Activated CD4-positive, alpha-beta T cell treated with anti-CD3 and anti-CD28 coated beads, Interleukin-2, amount 10 ng/mL, durations not matched to agents 7 days and 5 days (primary cell): ENCODE measurements at regions not wholly inside any gene's neighbourhood (a gene's known extent, or its start where the extent isn't known, plus 50 kb on each side); places are given as distances from the start of the nearest gene placed in this dataset.

Source experiments
- CTCF ChIA-PET: fragments of 350-600 bp; sonication (Branson Sonifier 250); formaldehyde crosslinking; loops from one replicate; lab custom pipeline; 2021; ENCODE audit warnings: antibody characterized with exemption; lab: Charles Lee
- POLR2A ChIA-PET: fragments of 350-600 bp; sonication (Branson Sonifier 250); formaldehyde crosslinking; loops from one replicate; lab custom pipeline; 2021; ENCODE audit warnings: antibody characterized with exemption; lab: Charles Lee
- DNase-seq: peaks from one replicate; pipeline ENCODE4 v3.0.0-alpha.2; 2020
- H3K27ac Mint-ChIP-seq: one replicate; pipeline ENCODE4 v1.8.0; 2021; ENCODE audit warnings: mild to moderate bottlenecking, moderate library complexity, mixed read lengths
- H3K27me3 Mint-ChIP-seq: one replicate; pipeline ENCODE4 v1.8.0; 2021; ENCODE audit warnings: mixed read lengths
- H3K36me3 Mint-ChIP-seq: one replicate; pipeline ENCODE4 v1.8.0; 2021; ENCODE audit warnings: low read depth, mixed read lengths
- H3K4me1 Mint-ChIP-seq: one replicate; pipeline ENCODE4 v1.8.0; 2021; ENCODE audit warnings: mixed read lengths
- H3K4me3 Mint-ChIP-seq: one replicate; pipeline ENCODE4 v1.8.0; 2021; ENCODE audit warnings: mild to moderate bottlenecking, moderate library complexity, mixed read lengths
- H3K9me3 Mint-ChIP-seq: one replicate; pipeline ENCODE4 v1.8.0; 2021; ENCODE audit warnings: mixed read lengths

GRCh38 chr5:97458851-97459250, 275.8 kb upstream of the RIOK2 start:
- Mint-ChIP-seq H3K27ac (no peak overlapping the region), H3K27me3 (no peaks in the 10 kb centered on the region), H3K4me3 (no peak overlapping the region), H3K4me1 (no peaks in the 10 kb centered on the region), H3K9me3 (no peaks in the 10 kb centered on the region), H3K36me3 (no peaks in the 10 kb centered on the region)
- DNase-seq: no peak
- ChIA-PET POLR2A (no interaction called here), CTCF (interaction anchor here (0.6 kb wide), 1 partner anchor 1338 kb away, joined by 5 read pairs; no protein-coding TSS in a partner anchor)

- ChIA-PET POLR2A (no interaction called here), CTCF (no interaction called here)
- Mint-ChIP-seq H3K27me3 (no peaks in the 10 kb centered on the region), H3K4me3 (no peak overlapping the region), H3K9me3 (no peaks in the 10 kb centered on the region), H3K4me1 (no peaks in the 10 kb centered on the region), H3K36me3 (no peaks in the 10 kb centered on the region), H3K27ac (no peak overlapping the region)
- no peak for DNase-seq
Observed at GRCh38 chr5:97471951-97472350, 288.9 kb upstream of the RIOK2 start.

GRCh38 chr5:97475847-97476246, 292.8 kb upstream of the RIOK2 start:
- DNase-seq: no peak
- H3K36me3 Mint-ChIP-seq: no peaks in the 10 kb centered on the region
- no peaks in the 10 kb centered on the region for H3K4me1 Mint-ChIP-seq
- no peaks in the 10 kb centered on the region for H3K27me3 Mint-ChIP-seq
- CTCF ChIA-PET: no interaction called here
- no peak overlapping the region for H3K4me3 Mint-ChIP-seq
- POLR2A ChIA-PET: no interaction called here
- no peak overlapping the region for H3K27ac Mint-ChIP-seq
- no peaks in the 10 kb centered on the region for H3K9me3 Mint-ChIP-seq

GRCh38 chr5:97476852-97477534, 293.9 kb upstream of the RIOK2 start:
- no peaks in the 10 kb centered on the region for H3K4me1 Mint-ChIP-seq
- ChIA-PET CTCF (no interaction called here), POLR2A (no interaction called here)
- no peak overlapping the region for H3K4me3 Mint-ChIP-seq
- no peak for DNase-seq
- H3K27me3 Mint-ChIP-seq: no peaks in the 10 kb centered on the region
- H3K9me3 Mint-ChIP-seq: no peaks in the 10 kb centered on the region
- H3K27ac Mint-ChIP-seq: no peak overlapping the region
- no peaks in the 10 kb centered on the region for H3K36me3 Mint-ChIP-seq

GRCh38 chr5:97478483-97478882, 295.4 kb upstream of the RIOK2 start:
- Mint-ChIP-seq H3K4me1 (no peaks in the 10 kb centered on the region), H3K9me3 (no peaks in the 10 kb centered on the region), H3K27ac (no peak overlapping the region), H3K36me3 (no peaks in the 10 kb centered on the region), H3K4me3 (no peak overlapping the region), H3K27me3 (no peaks in the 10 kb centered on the region)
- no peak for DNase-seq
- ChIA-PET CTCF (no interaction called here), POLR2A (no interaction called here)

- POLR2A ChIA-PET: no interaction called here
- no peak for DNase-seq
- CTCF ChIA-PET: interaction anchor here (1.7 kb wide), 1 partner anchor 10 kb away, joined by 3 read pairs; no protein-coding TSS in a partner anchor
- Mint-ChIP-seq H3K36me3 (no peaks in the 10 kb centered on the region), H3K9me3 (no peaks in the 10 kb centered on the region), H3K27me3 (no peaks in the 10 kb centered on the region), H3K27ac (no peak overlapping the region), H3K4me1 (no peaks in the 10 kb centered on the region), H3K4me3 (no peak overlapping the region)
Observed at GRCh38 chr5:97480313-97480712, 297.3 kb upstream of the RIOK2 start.

GRCh38 chr5:97488126-97488668, 305.1 kb upstream of the RIOK2 start:
- Mint-ChIP-seq H3K27ac (no peak overlapping the region), H3K36me3 (no peaks in the 10 kb centered on the region), H3K4me1 (no peaks in the 10 kb centered on the region), H3K9me3 (no peaks in the 10 kb centered on the region), H3K27me3 (no peaks in the 10 kb centered on the region), H3K4me3 (no peak overlapping the region)
- ChIA-PET POLR2A (no interaction called here), CTCF (interaction anchor here (0.6 kb wide), 1 partner anchor 15 kb away, joined by 5 read pairs; no protein-coding TSS in a partner anchor)
- no peak for DNase-seq

- H3K9me3 Mint-ChIP-seq: no peaks in the 10 kb centered on the region
- no peaks in the 10 kb centered on the region for H3K27me3 Mint-ChIP-seq
Observed at GRCh38 chr5:97489010-97489840, 306.2 kb upstream of the RIOK2 start.

GRCh38 chr5:97494465-97494864, 311.4 kb upstream of the RIOK2 start:
- Mint-ChIP-seq H3K36me3 (no peaks in the 10 kb centered on the region), H3K9me3 (no peaks in the 10 kb centered on the region), H3K4me1 (no peaks in the 10 kb centered on the region), H3K27me3 (no peaks in the 10 kb centered on the region), H3K4me3 (no peak overlapping the region), H3K27ac (no peak overlapping the region)
- no peak for DNase-seq
- POLR2A ChIA-PET: no interaction called here
- CTCF ChIA-PET: no interaction called here

More at GRCh38 chr5:97489010-97489840, 306.2 kb upstream of the RIOK2 start:
- POLR2A ChIA-PET: no interaction called here
- Mint-ChIP-seq H3K4me3 (no peak overlapping the region), H3K36me3 (no peaks in the 10 kb centered on the region), H3K4me1 (no peaks in the 10 kb centered on the region), H3K27ac (no peak overlapping the region)
- no peak for DNase-seq
- CTCF ChIA-PET: no interaction called here

GRCh38 chr5:97495301-97495700, 312.3 kb upstream of the RIOK2 start:
- no peak overlapping the region for H3K27ac Mint-ChIP-seq
- POLR2A ChIA-PET: no interaction called here
- H3K9me3 Mint-ChIP-seq: no peaks in the 10 kb centered on the region
- DNase-seq: no peak
- CTCF ChIA-PET: no interaction called here
- H3K4me1 Mint-ChIP-seq: no peaks in the 10 kb centered on the region
- no peak overlapping the region for H3K4me3 Mint-ChIP-seq
- H3K27me3 Mint-ChIP-seq: no peaks in the 10 kb centered on the region
- no peaks in the 10 kb centered on the region for H3K36me3 Mint-ChIP-seq

- no peaks in the 10 kb centered on the region for H3K4me1 Mint-ChIP-seq
Observed at GRCh38 chr5:97496037-97496436, 313.0 kb upstream of the RIOK2 start.

GRCh38 chr5:97498657-97499056, 315.6 kb upstream of the RIOK2 start:
- POLR2A ChIA-PET: no interaction called here
- no peaks in the 10 kb centered on the region for H3K4me1 Mint-ChIP-seq
- no peak for DNase-seq
- no peaks in the 10 kb centered on the region for H3K9me3 Mint-ChIP-seq
- no peaks in the 10 kb centered on the region for H3K27me3 Mint-ChIP-seq
- H3K27ac Mint-ChIP-seq: no peak overlapping the region
- no peaks in the 10 kb centered on the region for H3K36me3 Mint-ChIP-seq
- no peak overlapping the region for H3K4me3 Mint-ChIP-seq
- CTCF ChIA-PET: no interaction called here

More at GRCh38 chr5:97496037-97496436, 313.0 kb upstream of the RIOK2 start:
- CTCF ChIA-PET: no interaction called here
- Mint-ChIP-seq H3K36me3 (no peaks in the 10 kb centered on the region), H3K27me3 (no peaks in the 10 kb centered on the region), H3K27ac (no peak overlapping the region), H3K9me3 (no peaks in the 10 kb centered on the region), H3K4me3 (no peak overlapping the region)
- no peak for DNase-seq
- POLR2A ChIA-PET: no interaction called here

GRCh38 chr5:97499605-97500004, 316.6 kb upstream of the RIOK2 start:
- Mint-ChIP-seq H3K9me3 (no peaks in the 10 kb centered on the region), H3K27me3 (no peaks in the 10 kb centered on the region), H3K27ac (no peak overlapping the region), H3K4me1 (no peaks in the 10 kb centered on the region), H3K36me3 (no peaks in the 10 kb centered on the region), H3K4me3 (no peak overlapping the region)
- CTCF ChIA-PET: no interaction called here
- POLR2A ChIA-PET: no interaction called here
- DNase-seq: no peak
